Activated CD4-positive, alpha-beta T cell treated with anti-CD3 and anti-CD28 coated beads, Interleukin-2, amount 50 U/mL, for 4 hours (primary cell): ENCODE measurements at regions not wholly inside any gene's neighbourhood (a gene's known extent, or its start where the extent isn't known, plus 50 kb on each side); places are given as distances from the start of the nearest gene placed in this dataset.

Source experiments
- DNase-seq, 2 experiments: peaks; one replicate each; pipeline ENCODE4 v3.0.0-alpha.2; 2020

DNA sequence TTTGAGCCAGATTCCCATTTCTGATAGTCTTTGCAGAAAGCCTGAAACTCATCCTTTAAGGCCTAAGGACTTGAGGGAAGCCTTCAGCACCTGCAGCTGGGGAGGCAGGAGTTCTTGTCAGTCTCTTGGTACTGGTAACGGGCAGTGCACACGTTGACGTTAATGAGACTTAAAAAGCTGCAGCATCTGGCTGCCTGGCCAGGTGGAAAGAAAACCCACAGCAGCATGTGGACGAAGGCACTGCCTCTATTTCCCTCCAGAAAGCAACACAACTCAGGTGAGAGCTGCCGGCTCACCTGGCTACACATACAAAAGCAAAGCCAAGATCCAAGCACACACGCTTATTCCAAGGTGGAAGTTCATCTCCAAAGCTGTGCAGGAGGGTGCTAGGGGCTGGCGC is 178.8 kb downstream of the ANAPC1 start:
- no peak for DNase-seq

DNA sequence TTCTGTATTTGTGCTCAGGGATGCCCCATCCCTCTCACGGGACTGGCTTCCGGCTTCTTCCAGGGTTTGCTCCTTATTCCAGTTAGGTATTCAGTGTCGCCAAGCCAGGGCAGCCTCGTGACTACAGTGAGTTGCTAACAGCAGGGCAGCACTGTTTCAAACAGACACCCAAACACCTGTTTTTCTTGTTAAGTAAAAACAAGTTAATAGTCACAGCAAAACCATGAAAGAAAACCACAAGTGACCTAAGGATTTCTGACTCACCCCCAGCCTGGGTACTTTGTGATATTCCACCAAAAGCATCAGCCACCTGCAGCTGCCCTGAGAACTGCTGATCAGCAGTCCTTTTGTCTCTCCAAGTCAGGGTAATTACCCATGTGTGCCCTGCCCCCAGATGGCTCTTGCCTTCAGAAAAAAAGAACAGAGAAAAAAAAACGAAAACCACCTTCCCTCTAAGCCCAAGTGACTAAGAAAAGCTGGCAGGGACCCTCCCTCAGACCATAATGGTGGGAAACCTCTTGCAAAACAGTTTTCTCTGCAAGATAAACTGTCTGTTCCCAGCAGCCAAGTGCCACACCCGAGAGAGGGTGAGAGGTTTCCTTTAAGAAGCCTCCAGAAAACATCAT is 178.2 kb downstream of the ANAPC1 start:
- DNase-seq, result peak; percentile 20 to 34

DNA sequence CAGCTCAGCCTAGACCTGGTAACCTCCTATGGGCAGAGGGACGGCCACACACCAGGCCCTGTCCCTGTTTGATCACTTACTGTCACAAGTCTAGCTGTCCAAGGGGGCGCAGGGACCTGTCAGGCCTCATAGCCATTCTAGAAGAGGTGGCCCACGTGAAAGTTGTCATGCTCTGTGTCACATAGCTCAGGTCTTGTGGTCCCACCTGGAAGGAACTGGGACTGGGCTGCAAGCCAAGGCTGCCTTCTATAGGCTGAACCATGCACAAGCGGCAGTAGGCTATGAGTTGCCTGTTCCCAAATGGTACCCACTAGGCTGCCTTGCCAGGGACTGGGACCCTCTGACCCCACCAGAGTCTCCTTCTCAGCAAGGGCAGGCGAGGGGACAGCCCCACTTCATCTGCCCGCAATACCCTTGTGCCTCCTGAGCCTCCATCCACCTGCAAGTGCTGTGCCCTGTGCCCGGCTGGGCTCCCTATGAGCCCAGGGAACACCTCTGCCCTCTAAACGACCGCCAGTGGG is 177.5 kb downstream of the ANAPC1 start:
- no peak for DNase-seq

DNA sequence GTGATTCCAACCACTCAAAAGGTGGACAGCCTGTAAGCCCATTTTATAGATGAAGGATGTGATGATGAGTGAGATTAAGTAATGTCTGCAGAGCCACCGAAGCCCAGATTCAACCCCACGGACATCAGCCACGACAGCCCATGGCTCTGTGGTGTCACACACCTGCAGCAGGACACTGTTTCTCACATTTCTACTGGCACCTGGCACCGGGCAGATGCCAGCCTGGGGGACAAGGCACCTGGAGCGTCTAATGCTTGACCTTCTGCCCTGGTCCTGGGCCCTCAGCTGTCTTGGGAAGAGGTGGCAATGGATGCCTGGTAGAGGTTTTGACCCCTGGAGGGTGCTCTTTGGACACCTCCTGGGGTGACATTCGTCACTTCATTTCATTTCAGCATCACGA is 176.3 kb downstream of the ANAPC1 start:
- no peak for DNase-seq

DNA sequence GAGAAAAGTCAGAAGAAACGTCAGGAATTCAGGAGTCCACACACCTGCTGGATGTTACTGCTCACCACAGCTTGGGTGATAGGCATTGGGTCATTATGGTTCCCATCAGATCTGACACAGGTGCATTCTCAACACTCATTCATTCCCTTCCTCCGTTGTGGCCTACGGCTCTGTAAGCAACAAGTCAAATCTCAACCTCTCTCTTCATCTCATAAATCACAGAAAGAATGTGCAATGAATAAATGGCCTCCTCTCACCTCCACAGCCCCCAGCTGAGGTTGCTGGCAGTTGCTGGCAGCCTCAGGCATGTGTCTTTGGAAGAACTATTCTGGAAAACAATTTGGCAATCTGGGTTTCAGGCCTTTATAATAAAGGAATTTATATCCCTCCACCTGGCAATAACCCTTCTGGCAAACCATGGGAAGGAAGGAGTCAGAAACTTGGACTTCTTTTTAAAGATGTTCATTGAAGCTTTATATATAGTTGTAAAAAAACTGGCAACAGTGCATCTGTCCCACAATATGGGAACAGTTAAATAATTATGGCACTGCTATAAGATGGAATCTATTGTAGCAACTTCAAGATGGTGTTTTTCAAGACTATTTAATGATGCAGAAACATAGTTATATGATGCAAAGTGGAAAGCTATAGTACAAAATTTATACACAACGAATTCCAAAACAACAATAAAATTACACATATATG is 175.4 kb downstream of the ANAPC1 start:
- no peak for DNase-seq

DNA sequence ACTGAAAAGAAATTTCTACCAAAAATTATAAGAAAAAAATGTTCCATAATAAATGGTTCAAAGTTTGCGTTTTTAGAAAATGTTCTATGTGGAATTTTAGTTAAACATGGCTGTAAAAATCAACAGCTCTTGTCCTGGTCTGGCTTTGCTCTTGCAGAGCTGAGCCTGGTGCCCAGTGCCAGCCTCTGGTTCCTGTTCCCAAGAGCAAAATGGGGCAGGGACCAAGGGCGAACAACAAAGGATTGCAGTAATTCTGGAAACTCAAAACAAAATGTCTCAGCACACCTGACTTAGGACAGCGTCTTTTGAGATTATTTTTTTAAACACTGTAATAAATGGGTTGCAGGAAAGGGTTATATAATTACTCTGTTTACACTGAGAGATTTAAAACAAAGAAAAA is 174.7 kb downstream of the ANAPC1 start:
- no peak for DNase-seq

DNA sequence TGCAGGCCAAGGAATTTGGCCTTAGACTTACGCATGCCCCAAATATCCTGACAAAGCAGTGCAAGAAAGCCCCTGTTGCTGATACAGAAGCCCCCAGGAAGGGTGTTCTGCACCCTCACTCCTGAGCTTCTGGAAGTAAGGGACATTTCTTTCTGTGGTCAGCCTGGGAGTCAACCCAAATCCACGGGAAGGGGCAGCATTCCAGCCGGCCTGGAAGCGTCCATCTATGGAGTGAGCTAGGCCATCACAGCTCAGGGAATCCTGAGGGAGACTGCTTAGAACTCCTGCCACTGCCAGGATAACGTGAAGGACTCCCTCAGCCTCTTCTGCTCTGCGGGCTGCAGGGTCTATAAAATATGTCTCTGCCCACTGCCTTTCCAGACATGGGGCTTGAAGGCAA is 173.9 kb downstream of the ANAPC1 start:
- no peak for DNase-seq

DNA sequence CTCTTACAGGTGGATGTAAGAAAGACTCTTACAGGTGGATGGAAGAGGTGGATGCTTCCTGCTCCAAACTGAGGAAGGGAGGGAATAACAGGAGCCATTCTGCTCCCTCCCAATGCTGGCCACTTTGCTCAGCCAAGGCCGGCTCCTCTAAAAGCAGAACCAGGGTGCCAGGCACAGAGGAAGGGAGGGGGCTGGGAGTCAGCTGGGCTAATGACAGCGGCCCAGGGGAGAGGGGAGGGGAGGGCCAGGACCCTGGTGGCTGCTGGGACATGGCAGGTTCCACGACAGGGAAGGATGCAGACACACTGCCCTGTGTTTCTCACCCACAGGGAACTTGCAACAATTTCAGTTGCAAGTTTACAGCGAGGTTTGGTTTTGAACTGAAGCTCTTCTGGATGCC is 173.4 kb downstream of the ANAPC1 start:
- DNase-seq, result no peak

DNA sequence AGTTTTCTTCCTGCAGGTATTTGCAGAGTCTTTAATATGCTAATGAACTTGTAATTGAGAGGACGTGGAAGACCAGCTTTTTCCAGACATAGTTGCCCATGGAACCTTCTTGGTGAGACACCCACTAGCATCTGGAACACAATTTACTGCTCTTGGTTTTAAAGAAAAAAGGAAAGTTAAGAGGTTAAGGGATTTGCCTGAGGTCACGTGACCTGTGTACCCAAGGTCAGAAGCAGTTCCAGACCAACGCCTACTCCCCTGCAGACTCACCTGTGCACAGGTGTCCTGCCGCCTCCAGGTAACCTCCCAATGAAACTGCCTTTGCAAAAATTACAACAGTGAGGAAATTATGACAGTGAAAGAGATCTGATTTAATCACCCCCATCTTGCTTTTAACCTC is 172.7 kb downstream of the ANAPC1 start:
- no peak for DNase-seq

DNA sequence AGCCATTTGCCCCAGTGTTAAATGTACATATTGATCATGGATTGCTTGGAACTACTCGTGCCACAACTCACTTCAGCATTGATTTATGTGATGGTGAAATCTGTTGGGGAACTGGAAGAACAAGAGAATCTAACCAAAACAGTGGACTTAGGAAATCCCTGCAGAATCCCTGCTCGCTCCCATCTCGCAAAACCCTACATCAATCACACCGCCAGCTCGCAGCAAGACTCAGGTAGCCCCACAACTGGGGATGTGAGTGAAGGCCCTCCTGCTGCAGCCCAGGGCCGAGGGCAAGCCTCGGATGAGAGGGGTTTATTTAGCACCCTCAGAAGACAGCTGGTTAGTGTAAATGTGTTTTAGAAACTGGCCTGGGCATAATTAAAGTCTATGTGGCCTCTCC is 171.6 kb downstream of the ANAPC1 start:
- no peak for DNase-seq

DNA sequence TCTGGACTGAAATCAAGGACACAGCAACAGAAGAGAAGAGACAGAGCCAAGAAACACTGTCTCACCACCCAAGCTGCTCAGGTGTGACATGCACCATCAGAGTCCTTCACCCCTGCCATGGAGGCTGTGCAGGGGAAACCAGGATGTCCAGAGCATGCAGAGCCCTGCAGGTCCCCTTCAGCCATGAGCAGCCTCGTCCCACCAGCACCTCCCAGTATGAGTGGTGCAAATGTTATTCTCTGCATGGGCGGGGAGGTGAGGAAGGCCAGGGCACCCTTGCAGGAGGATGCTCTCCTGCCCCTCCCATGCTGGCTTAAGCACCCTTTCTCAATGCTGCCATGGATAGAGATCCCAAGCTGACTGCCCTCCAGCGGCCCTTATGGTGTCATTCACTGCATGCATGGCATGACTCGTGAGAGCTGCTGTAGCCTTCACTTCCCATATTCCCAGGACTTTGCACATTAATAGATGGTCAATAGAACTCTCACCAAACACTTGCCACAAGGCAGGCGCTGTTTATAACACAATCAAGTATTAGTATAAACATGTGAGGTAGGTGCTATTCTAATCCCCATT is 171.0 kb downstream of the ANAPC1 start:
- DNase-seq, result no peak

DNA sequence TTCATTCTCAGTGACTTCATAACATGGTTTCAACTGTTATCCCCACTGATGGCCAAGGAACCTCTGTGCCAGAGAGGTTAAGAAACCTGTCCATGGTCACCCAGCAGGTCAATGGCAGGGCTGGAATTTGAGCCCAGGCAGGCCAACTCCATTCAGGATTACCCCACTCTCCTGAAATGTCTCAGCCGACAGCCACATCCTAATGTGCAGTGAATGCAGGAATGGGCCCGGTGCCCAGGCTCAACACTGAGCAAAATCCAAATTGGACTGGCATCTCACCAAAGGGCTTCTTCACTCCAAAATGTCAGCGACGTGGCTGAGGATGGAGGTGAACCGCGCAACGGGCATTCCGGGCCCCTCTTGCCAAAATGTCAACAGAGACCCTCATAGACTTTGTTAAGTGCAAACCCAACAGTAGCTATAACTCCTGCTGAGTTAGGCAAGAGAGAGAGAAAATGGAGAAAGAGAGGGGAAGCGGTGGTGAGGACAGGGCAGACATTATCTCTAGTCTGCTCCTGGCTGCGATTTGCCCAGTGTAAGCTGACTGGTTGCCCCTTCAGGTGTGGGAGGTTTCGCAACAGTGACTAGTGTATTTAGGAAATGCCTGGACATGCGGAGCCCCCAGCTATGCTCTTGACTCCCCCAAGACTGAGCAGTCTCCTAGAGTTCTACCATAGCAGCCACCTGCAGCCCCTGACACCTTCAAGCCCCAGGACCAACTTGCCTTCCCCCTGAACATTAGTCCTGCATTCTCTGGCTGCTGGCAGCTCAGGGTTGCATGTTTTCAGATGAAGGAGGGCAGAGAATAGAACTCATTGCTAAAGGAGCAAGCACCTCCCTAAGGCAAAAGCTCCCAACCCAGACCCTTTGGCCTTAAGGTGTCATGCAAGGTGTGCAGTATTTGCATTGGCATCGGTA is 167.7 kb downstream of the ANAPC1 start:
- DNase-seq, result no peak

DNA sequence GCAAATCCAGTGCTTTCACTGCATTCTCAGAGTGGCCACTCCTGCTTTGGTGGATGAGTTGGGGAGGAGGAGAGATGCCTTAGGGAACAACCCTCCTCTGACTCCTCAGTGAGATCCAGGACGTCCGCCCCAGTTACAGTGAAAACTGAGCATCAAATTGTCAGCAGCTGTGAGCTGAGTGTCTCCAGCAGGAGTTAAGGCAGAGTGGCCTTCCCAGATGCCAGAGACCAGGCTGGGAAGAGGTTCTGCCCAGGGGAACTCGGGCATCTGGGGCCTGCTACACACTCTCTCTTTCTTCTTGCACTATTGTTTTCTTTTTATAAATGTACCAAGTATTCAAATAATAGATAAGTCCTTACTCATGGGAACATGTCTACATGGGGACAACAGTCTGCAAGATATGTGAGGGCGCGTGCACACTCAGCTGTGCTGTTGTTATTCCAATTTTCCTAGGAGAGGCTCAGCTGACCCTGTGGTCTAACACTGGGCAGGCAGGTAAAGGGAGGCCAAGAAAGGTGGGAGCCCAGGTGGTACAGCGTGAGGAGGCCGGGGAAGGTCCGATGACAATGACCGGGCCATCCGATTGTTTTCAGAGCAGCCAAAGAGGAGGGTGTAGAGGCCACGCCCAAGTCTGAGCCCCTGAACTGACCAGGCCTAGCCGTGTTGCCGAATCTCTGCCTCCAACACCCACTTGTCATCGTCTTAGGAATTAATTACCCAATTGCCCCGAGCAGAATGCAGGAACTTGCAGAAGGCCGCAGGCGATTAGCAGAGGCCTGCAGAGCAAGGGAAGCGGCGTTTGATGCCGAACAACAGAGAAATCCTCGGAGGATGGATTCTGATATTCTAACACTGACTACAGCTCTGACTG is 166.9 kb downstream of the ANAPC1 start:
- no peak for DNase-seq
